ENCODE measurements at regions not wholly inside any gene's neighbourhood (a gene's known extent, or its start where the extent isn't known, plus 50 kb on each side); places are given as distances from the start of the nearest gene placed in this dataset.

GRCh38 chr2:18342901-18343300 lies 217.6 kb downstream of the RDH14 start:
- TF ChIP-seq CTCF (conservative IDR thresholded peaks at IDR 0.05; ENCODE audit: low read depth, low read length) (no peak), ELK1 (IDR thresholded peaks at IDR 0.05; ENCODE audit: borderline replicate concordance, low read depth, low read length) (no peak)
- TF ChIP-seq, protein P1, sequence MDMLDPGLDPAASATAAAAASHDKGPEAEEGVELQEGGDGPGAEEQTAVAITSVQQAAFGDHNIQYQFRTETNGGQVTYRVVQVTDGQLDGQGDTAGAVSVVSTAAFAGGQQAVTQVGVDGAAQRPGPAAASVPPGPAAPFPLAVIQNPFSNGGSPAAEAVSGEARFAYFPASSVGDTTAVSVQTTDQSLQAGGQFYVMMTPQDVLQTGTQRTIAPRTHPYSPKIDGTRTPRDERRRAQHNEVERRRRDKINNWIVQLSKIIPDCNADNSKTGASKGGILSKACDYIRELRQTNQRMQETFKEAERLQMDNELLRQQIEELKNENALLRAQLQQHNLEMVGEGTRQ (IDR thresholded peaks at IDR 0.05; ENCODE audit: low read depth, low read length) = no peak

Data from IMR-90 (cell line).